Keratinocyte (primary cell): ENCODE measurements at regions not wholly inside any gene's neighbourhood (a gene's known extent, or its start where the extent isn't known, plus 50 kb on each side); places are given as distances from the start of the nearest gene placed in this dataset.

Source experiments
- DNase-seq: peaks from one replicate; pipeline ENCODE4 v3.0.0-alpha.2; 2011; ENCODE audit warnings: low read depth, missing footprints, low spot score
- FAIRE-seq: peaks from 2 replicates; lab custom pipeline; 2011; peaks lifted over from hg19 to GRCh38; lab: Jason Lieb, UNC
- H2AFZ ChIP-seq: 2 replicates; pipeline ENCODE4 v1.6.0; 2012; ENCODE audit warnings: low read length, control low read depth, inconsistent platforms; ENCODE audit not compliant: control insufficient read depth
- H3K27ac ChIP-seq: 2 replicates; pipeline ENCODE4 v1.5.1; 2011; ENCODE audit warnings: low read length; ENCODE audit not compliant: control insufficient read depth, insufficient read depth
- H3K27me3 ChIP-seq: 3 replicates; pipeline ENCODE4 v1.6.0; 2011; ENCODE audit warnings: low read length; ENCODE audit not compliant: control insufficient read depth, insufficient read depth; ENCODE audit errors: extremely low read depth
- H3K36me3 ChIP-seq, 2 experiments: 2 replicates in 1 of 2; 3 replicates in 1 of 2; pipeline ENCODE4 v1.5.1; 2011; ENCODE audit warnings: low read length in 2 of 2, mild to moderate bottlenecking in 1 of 2; ENCODE audit not compliant: control insufficient read depth in 2 of 2, insufficient read depth in 2 of 2; ENCODE audit errors: extremely low read depth in 1 of 2
- H3K4me1 ChIP-seq: 3 replicates; pipeline ENCODE4 v1.5.1; 2011; ENCODE audit warnings: low read length; ENCODE audit not compliant: control insufficient read depth, insufficient read depth; ENCODE audit errors: extremely low read depth
- H3K4me2 ChIP-seq: 3 replicates; pipeline ENCODE4 v1.6.0; 2011; ENCODE audit warnings: low read depth, low read length; ENCODE audit not compliant: control insufficient read depth, insufficient read depth; ENCODE audit errors: extremely low read depth
- H3K4me3 ChIP-seq, 3 experiments: fragments of 200-600 bp in 1 of 3; sonication (generic) in 1 of 3; 2 replicates in 2 of 3; 3 replicates in 1 of 3; pipeline ENCODE4 v1.5.1; 2011 to 2016; ENCODE audit warnings: low read length in 3 of 3, mild to moderate bottlenecking in 3 of 3, control low read depth in 2 of 3, inconsistent platforms in 1 of 3, low read depth in 1 of 3, mixed read lengths in 1 of 3, mixed run types in 1 of 3, moderate library complexity in 1 of 3; ENCODE audit not compliant: control insufficient read depth in 2 of 3, insufficient read depth in 2 of 3; ENCODE audit errors: extremely low read depth in 1 of 3
- H3K79me2 ChIP-seq: 2 replicates; pipeline ENCODE4 v1.6.0; 2012; ENCODE audit warnings: low read length; ENCODE audit not compliant: control insufficient read depth, insufficient read depth
- H3K9ac ChIP-seq: 3 replicates; pipeline ENCODE4 v1.6.0; 2011; ENCODE audit warnings: low read length; ENCODE audit not compliant: control insufficient read depth, insufficient read depth; ENCODE audit errors: extremely low read depth
- H3K9me1 ChIP-seq: 3 replicates; pipeline ENCODE4 v1.6.0; 2011; ENCODE audit warnings: low read length; ENCODE audit not compliant: control insufficient read depth, insufficient read depth; ENCODE audit errors: extremely low read depth
- H3K9me3 ChIP-seq: 2 replicates; pipeline ENCODE4 v1.5.1; 2012; ENCODE audit warnings: low read depth, low read length; ENCODE audit not compliant: control insufficient read depth
- H4K20me1 ChIP-seq: 3 replicates; pipeline ENCODE4 v1.6.0; 2011; ENCODE audit warnings: low read length; ENCODE audit not compliant: control insufficient read depth, insufficient read depth; ENCODE audit errors: extremely low read depth
- CTCF ChIP-seq, 3 experiments: IDR thresholded peaks in 1 of 3; conservative IDR thresholded peaks in 1 of 3; optimal IDR thresholded peaks in 1 of 3; 2 replicates in 2 of 3; 3 replicates in 1 of 3; pipeline versions ENCODE3 to v1.5.1; 2011; ENCODE audit warnings: low read length in 3 of 3, mild to moderate bottlenecking in 3 of 3, moderate library complexity in 2 of 3, control low read depth in 1 of 3, inconsistent platforms in 1 of 3; ENCODE audit not compliant: insufficient read depth in 2 of 3; ENCODE audit errors: extremely low read depth in 1 of 3
- EZH2 ChIP-seq: IDR thresholded peaks from one replicate; pipeline ENCODE4 v1.6.1; 2012; ENCODE audit warnings: inconsistent platforms, mild to moderate bottlenecking, low read length, moderate library complexity
- dilution Hi-C: fragments of 300-500 bp; cut with MboI; formaldehyde crosslinking; loops from one replicate; pipeline ENCODE4 v1.7.0; 2020; ENCODE audit warnings: low sequenced_read_pairs; ENCODE audit not compliant: extremely low pct_ligation_motif_present

DNA sequence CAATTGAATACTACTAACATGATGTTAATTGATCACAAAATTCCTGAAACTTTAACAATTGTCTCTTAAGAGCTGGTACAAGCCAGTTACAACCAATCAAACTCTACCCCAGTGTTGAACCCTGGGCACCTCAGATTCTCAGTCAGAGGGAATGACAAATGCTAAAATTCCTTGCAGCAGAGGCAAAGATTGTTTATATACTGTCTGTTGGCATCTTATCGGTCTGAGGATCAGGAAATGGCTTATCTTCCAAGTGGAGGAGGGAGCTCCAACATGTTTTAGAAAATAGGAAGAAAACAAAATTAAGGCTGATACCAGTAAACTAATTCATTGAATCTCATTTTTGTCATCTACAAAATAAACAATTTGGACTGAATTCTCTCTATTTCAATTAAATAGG is 527.8 kb upstream of the ZNF608 start:
- H3K79me2 ChIP-seq = no peaks in the 10 kb centered on the region
- no peak overlapping the region for H3K9ac ChIP-seq
- DNase-seq = no peak
- peaks cover 13% of the 10 kb centered on the region for H3K4me1 ChIP-seq
- H2AFZ ChIP-seq = no peak overlapping the region
- no peak overlapping the region for H3K4me2 ChIP-seq
- no peak overlapping the region for H3K4me3 ChIP-seq
- TF ChIP-seq CTCF (optimal IDR thresholded peaks at IDR 0.05 in 1 of 3, IDR thresholded peaks at IDR 0.05 in 1 of 3, conservative IDR thresholded peaks at IDR 0.05 in 1 of 3; ENCODE audit: extremely low read depth in 1 of 3, insufficient read depth in 2 of 3, low read length in 3 of 3) = no peak
- TF ChIP-seq EZH2 = no peak
- H3K27ac ChIP-seq = no peak overlapping the region
- H3K27me3 ChIP-seq = no peaks in the 10 kb centered on the region
- no peaks in the 10 kb centered on the region for H3K9me3 ChIP-seq
- dilution Hi-C loops = no loop called here
- H3K36me3 ChIP-seq = no peaks in the 10 kb centered on the region
- no peaks in the 10 kb centered on the region for H4K20me1 ChIP-seq
- H3K9me1 ChIP-seq = no peaks in the 10 kb centered on the region
- no peak for FAIRE-seq

DNA sequence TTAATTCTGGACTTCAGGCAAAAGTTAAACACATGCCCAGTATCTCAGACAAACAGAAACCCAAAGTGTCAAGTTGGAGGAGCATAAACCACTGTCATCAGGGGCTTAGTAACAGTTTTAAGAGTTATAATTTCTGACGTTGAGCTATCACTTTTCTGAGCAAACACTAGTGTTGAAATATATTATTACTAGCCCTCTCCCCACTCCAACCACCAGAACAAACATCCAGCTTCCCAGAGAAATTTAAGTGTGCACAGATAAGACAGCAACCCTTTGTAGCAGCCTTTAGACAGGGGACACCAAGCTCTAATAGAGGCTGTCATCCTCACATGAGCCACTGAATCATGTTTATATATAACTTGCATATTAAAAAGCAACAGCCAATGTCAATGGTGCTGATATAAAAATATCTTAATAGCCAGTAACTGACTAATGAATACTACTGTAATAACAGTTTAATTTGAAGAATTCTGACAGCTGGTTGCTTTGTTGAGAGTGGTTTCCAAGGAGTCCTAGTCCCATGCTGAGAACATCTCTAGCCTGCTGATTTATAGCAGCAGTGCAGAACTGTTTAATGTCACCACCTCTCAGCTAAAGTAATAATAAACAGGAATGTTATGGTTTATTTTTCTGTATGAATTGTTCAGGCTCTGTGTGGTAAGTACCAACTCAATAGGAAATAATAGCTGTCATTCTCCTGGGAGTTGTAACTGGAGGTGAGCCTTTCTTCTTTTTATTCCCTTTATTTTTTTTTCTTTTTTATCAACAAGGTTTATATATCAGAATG is 528.7 kb upstream of the ZNF608 start:
- no peaks in the 10 kb centered on the region for H4K20me1 ChIP-seq
- H3K27ac ChIP-seq = no peak overlapping the region
- no peak overlapping the region for H3K9ac ChIP-seq
- no peak overlapping the region for H3K4me2 ChIP-seq
- H3K79me2 ChIP-seq = no peaks in the 10 kb centered on the region
- peaks cover 13% of the 10 kb centered on the region for H3K4me1 ChIP-seq
- H3K36me3 ChIP-seq = no peaks in the 10 kb centered on the region
- no peak for TF ChIP-seq CTCF (optimal IDR thresholded peaks at IDR 0.05 in 1 of 3, IDR thresholded peaks at IDR 0.05 in 1 of 3, conservative IDR thresholded peaks at IDR 0.05 in 1 of 3; ENCODE audit: extremely low read depth in 1 of 3, insufficient read depth in 2 of 3, low read length in 3 of 3)
- TF ChIP-seq EZH2 = no peak
- no peaks in the 10 kb centered on the region for H3K9me1 ChIP-seq
- no peak for DNase-seq
- FAIRE-seq = no peak
- dilution Hi-C loops = no loop called here
- H2AFZ ChIP-seq = no peak overlapping the region
- H3K9me3 ChIP-seq = no peaks in the 10 kb centered on the region
- no peak overlapping the region for H3K4me3 ChIP-seq
- H3K27me3 ChIP-seq = no peaks in the 10 kb centered on the region
